Upper lobe of right lung (tissue), 1 donor: ENCODE measurements at regions not wholly inside any gene's neighbourhood (a gene's known extent, or its start where the extent isn't known, plus 50 kb on each side); places are given as distances from the start of the nearest gene placed in this dataset.

ENCODE experiments used
- ATAC-seq: fragments of 200-7000 bp; cut with Tn5 transposase; one replicate; pipeline ENCODE4 v1.9.1; 2020; ENCODE audit warnings: mild to moderate bottlenecking, moderate library complexity
- DNase-seq: peaks from one replicate; pipeline ENCODE4 v3.0.0-alpha.2; 2020
- H3K27ac ChIP-seq: fragments of 200-600 bp; one replicate; pipeline ENCODE4 v1.8.0; 2022
- H3K27me3 ChIP-seq: fragments of 200-600 bp; one replicate; pipeline ENCODE4 v1.8.0; 2022; ENCODE audit warnings: mild to moderate bottlenecking
- H3K36me3 ChIP-seq: fragments of 200-600 bp; one replicate; pipeline ENCODE4 v1.8.0; 2022
- H3K4me1 ChIP-seq: fragments of 200-600 bp; one replicate; pipeline ENCODE4 v1.8.0; 2022
- H3K4me3 ChIP-seq: fragments of 200-600 bp; one replicate; pipeline ENCODE4 v1.8.0; 2022; ENCODE audit warnings: mild to moderate bottlenecking
- H3K9me3 ChIP-seq: fragments of 200-600 bp; one replicate; pipeline ENCODE4 v1.8.0; 2022
- CTCF ChIP-seq: fragments of 200-600 bp; IDR thresholded peaks from one replicate; pipeline ENCODE4 v1.8.0; 2022; ENCODE audit warnings: antibody characterized with exemption
- intact Hi-C: fragments of 100-400 bp; cut with DNase I; formaldehyde crosslinking; loops from one replicate; pipeline ENCODE4 v1.11.0; 2022
- donor health status: DM: no; HTN: yes; CAD: no; lungs with severe emphysema.

GRCh38 chr16:55029509-55029908 is 98.8 kb downstream of the IRX5 start:
- Histone ChIP-seq H3K27ac (no peak overlapping the region), H3K9me3 (no peaks in the 10 kb centered on the region), H3K4me3 (no peak overlapping the region), H3K4me1 (no peaks in the 10 kb centered on the region), H3K27me3 (no peaks in the 10 kb centered on the region), H3K36me3 (no peaks in the 10 kb centered on the region)
- ATAC-seq (no peak), DNase-seq (no peak)
- intact Hi-C loops, result no loop called here
- TF ChIP-seq CTCF, result no peak

GRCh38 chr16:55030944-55031343 is 100.3 kb downstream of the IRX5 start:
- intact Hi-C loops, result no loop called here
- Histone ChIP-seq H3K27me3 (no peaks in the 10 kb centered on the region), H3K36me3 (no peaks in the 10 kb centered on the region), H3K27ac (no peak overlapping the region), H3K4me3 (no peak overlapping the region), H3K9me3 (no peaks in the 10 kb centered on the region), H3K4me1 (no peaks in the 10 kb centered on the region)
- no peak for TF ChIP-seq CTCF
- DNase-seq (no peak), ATAC-seq (no peak)

- DNase-seq (no peak), ATAC-seq (no peak)
- H3K4me3 ChIP-seq, result no peak overlapping the region
- intact Hi-C loops, result no loop called here
- H3K27me3 ChIP-seq, result no peaks in the 10 kb centered on the region
- H3K36me3 ChIP-seq, result no peaks in the 10 kb centered on the region
- H3K27ac ChIP-seq, result no peak overlapping the region
- no peaks in the 10 kb centered on the region for H3K9me3 ChIP-seq
- TF ChIP-seq CTCF, result no peak
- H3K4me1 ChIP-seq, result no peaks in the 10 kb centered on the region
These were observed 100.8 kb downstream of the IRX5 start for GRCh38 chr16:55031481-55031880.

- DNase-seq (no peak), ATAC-seq (no peak)
- intact Hi-C loops, result no loop called here
- no peaks in the 10 kb centered on the region for H3K9me3 ChIP-seq
- H3K27ac ChIP-seq, result no peak overlapping the region
- H3K27me3 ChIP-seq, result no peaks in the 10 kb centered on the region
- no peak for TF ChIP-seq CTCF
- no peak overlapping the region for H3K4me3 ChIP-seq
- no peaks in the 10 kb centered on the region for H3K4me1 ChIP-seq
- H3K36me3 ChIP-seq, result no peaks in the 10 kb centered on the region
These were observed 102.8 kb downstream of the IRX5 start for GRCh38 chr16:55033225-55034156.

- Histone ChIP-seq H3K4me1 (no peaks in the 10 kb centered on the region), H3K27ac (no peak overlapping the region), H3K9me3 (no peaks in the 10 kb centered on the region), H3K27me3 (no peaks in the 10 kb centered on the region), H3K4me3 (no peak overlapping the region), H3K36me3 (no peaks in the 10 kb centered on the region)
- peak; percentile 48 for TF ChIP-seq CTCF
- ATAC-seq, result peak; percentile 67
- no peak for DNase-seq
- intact Hi-C loops, result no loop called here
These were observed 104.4 kb downstream of the IRX5 start for GRCh38 chr16:55035029-55035428.
